ENCODE measurements at regions not wholly inside any gene's neighbourhood (a gene's known extent, or its start where the extent isn't known, plus 50 kb on each side); places are given as distances from the start of the nearest gene placed in this dataset.

DNA sequence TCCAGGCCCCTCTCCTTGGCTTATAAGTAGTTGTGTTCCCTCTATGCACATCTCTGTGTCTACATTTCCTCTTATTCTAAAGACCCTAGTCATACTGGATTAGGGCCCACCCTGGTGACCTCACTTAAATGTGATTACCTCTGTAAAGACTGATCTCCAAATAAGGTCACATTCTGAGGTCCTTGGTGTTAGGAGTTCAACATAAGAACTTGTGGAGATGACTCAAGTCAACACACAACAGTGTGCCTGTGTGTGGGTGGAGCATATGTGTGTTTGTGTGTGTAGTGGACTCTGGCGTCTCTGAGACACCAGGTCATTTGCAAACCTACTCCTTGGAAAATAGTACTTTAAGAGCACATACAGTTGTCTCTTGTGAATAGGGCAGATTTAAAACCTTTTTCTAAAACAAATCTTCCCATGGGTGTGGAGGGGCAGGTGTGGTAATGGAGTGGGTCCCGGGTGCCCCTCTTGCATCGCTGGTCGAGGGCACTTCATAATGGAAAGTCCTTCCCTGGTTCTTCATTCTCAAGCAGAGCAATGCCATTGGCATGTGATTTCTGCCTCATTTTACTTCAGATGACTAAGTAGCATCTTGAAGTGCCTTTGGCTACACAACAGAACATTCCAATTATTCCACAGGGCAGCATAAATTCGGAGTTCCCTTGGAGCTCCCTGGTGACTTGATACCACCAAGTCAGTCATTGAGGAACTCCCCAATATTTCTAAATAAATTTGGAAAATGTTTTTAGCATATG is 84.4 kb downstream of the C9orf152 start:
- 86 to 88% methylated on average over 5 of the region's 5 CpGs for WGBS, 2 donors
- Histone ChIP-seq H3K27me3 (no peaks in the 10 kb centered on the region), H3K4me1 (peaks cover 0 to 56% (median 48%) of the 10 kb centered on the region in 4 donors)

DNA sequence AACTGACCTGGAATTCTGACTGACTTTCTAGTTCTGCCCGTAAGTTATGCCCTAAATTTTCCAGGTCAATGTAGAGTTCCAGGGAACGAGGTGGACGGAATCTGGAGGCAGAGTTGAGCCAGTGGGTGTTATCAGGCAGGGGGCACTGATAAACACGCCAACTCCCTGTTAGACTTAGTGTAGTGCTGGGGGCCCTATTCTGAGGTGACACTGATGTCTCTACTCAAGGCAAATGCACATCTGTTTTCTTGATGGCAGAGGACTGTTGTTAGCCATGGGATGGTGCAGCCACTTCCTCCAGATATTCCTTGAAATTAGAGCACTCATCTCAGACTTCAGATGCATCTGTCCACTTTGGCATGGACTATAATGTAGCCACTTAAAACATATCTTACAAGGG is 83.5 kb downstream of the C9orf152 start:
- no peaks in the 10 kb centered on the region for H3K36me3 ChIP-seq
- no peak for DNase-seq
- H3K4me3 ChIP-seq, result no peak overlapping the region
- peak overlapping the region; percentile 87 to 91 (median 90) for H3K27ac ChIP-seq
- WGBS, 2 donors, result 92 to 93% methylated on average over 4 of the region's 4 CpGs
- H3K4me1 ChIP-seq, result peaks cover 0 to 65% (median 57%) of the 10 kb centered on the region in 4 donors
- no peaks in the 10 kb centered on the region for H3K27me3 ChIP-seq
- intact Hi-C loops (cut with DNase I), result no loop called here
- TF ChIP-seq EP300 (IDR thresholded peaks at IDR 0.05) (no peak), POLR2AphosphoS5 (IDR thresholded peaks at IDR 0.05) (no peak), POLR2A (IDR thresholded peaks at IDR 0.05) (no peak)
- TF ChIP-seq, protein P1, sequence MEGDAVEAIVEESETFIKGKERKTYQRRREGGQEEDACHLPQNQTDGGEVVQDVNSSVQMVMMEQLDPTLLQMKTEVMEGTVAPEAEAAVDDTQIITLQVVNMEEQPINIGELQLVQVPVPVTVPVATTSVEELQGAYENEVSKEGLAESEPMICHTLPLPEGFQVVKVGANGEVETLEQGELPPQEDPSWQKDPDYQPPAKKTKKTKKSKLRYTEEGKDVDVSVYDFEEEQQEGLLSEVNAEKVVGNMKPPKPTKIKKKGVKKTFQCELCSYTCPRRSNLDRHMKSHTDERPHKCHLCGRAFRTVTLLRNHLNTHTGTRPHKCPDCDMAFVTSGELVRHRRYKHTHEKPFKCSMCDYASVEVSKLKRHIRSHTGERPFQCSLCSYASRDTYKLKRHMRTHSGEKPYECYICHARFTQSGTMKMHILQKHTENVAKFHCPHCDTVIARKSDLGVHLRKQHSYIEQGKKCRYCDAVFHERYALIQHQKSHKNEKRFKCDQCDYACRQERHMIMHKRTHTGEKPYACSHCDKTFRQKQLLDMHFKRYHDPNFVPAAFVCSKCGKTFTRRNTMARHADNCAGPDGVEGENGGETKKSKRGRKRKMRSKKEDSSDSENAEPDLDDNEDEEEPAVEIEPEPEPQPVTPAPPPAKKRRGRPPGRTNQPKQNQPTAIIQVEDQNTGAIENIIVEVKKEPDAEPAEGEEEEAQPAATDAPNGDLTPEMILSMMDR (IDR thresholded peaks at IDR 0.05), result no peak
- H3K9me3 ChIP-seq, result no peaks in the 10 kb centered on the region

More for the DNA sequence above, 84.4 kb downstream of the C9orf152 start:
- no peak for DNase-seq
- no peaks in the 10 kb centered on the region for H3K9me3 ChIP-seq
- TF ChIP-seq POLR2AphosphoS5 (IDR thresholded peaks at IDR 0.05), result no peak
- no peak for TF ChIP-seq EP300 (IDR thresholded peaks at IDR 0.05)
- TF ChIP-seq, protein P1 (IDR thresholded peaks at IDR 0.05), result no peak
- no peak for TF ChIP-seq POLR2A (IDR thresholded peaks at IDR 0.05)
- H3K27ac ChIP-seq, result peak overlapping the region; percentile 87 to 91 (median 90)
- no peaks in the 10 kb centered on the region for H3K36me3 ChIP-seq
- no peak overlapping the region for H3K4me3 ChIP-seq
- intact Hi-C loops (cut with DNase I), result no loop called here

DNA sequence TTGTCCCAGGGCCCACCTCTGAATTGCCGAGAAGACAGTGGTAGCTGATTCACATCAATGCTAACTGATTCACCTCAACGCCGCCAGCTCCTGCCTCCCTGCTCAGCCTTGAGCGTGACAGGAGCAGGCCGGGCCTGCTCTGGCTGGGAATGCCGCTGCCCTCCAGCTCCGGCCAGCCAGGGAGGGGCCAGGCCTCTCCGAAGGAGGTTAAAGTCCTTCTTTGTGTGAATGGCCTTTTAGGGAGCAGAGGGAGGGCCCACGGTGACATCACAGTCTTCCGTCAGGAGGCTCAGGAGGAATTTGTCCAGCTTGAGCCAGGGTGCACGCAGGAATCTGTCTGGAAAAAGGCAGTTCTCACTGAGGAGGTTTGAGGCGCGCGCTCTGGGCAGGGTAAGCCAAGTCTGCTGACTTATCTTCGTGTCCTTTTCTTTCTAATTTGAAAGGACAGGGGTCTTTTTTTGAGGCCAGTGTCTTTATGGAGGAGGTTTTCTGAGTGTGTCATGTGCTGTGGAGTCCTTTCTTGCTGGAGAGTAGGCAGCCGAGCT is 82.7 kb downstream of the C9orf152 start:
- DNase-seq, result peak; percentile 97
- Histone ChIP-seq H3K27me3 (no peaks in the 10 kb centered on the region), H3K4me3 (peak overlapping the region; percentile 25 to 47 (median 38)), H3K36me3 (no peaks in the 10 kb centered on the region), H3K9me3 (no peaks in the 10 kb centered on the region), H3K27ac (peak overlapping the region; percentile 87 to 91 (median 90)), H3K4me1 (peaks cover 0 to 74% (median 65%) of the 10 kb centered on the region in 4 donors)
- TF ChIP-seq POLR2AphosphoS5 (IDR thresholded peaks at IDR 0.05), result peak; percentile 86 to 97 (median 90)
- peak in 2 of 4 donors; percentile 61 to 74 for TF ChIP-seq EP300 (IDR thresholded peaks at IDR 0.05)
- TF ChIP-seq, protein P1 (IDR thresholded peaks at IDR 0.05), result no peak
- TF ChIP-seq POLR2A (IDR thresholded peaks at IDR 0.05), result peak in 1 of 2 donors; percentile 64
- WGBS, 2 donors, result 11 to 47% methylated on average over 16 of the region's 16 CpGs
- intact Hi-C loops (cut with DNase I), result loop anchor here (5.0 kb wide), 3 partner anchors 78 to 378 kb away; partner anchors contain the start of gene TXN

DNA sequence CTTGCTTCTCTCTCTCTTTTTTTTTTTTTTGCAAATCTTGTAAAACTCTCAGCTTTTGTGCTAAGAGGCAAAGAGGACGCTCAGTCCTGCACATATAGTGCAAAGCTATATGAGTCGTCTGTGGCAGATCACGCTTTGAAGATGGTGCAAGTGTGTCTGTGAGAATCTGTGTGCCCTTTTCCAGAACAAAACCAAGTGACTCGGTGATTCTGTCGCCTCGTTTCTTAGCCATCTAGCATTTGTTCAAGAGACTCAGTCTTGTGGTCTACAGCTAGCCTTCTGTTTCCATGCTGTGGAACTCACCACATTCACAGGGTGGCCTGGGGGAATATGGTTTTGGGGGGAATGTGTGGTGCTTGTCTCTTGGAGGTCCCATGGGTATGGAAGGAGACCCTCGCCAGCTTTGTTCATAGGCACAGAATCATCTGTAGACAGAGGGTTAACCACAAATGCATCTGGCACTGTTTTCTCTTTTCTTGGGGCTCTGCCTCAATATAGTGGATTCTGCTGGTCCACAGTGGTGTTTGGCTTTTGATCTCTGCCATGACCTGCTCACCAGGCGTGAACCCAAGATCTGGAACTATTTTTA is 82.1 kb downstream of the C9orf152 start:
- peaks cover 0 to 80% (median 71%) of the 10 kb centered on the region in 4 donors for H3K4me1 ChIP-seq
- DNase-seq, result no peak
- H3K9me3 ChIP-seq, result no peaks in the 10 kb centered on the region
- H3K27ac ChIP-seq, result peak overlapping the region; percentile 87 to 91 (median 90)
- TF ChIP-seq POLR2AphosphoS5 (IDR thresholded peaks at IDR 0.05), result no peak
- no peak for TF ChIP-seq EP300 (IDR thresholded peaks at IDR 0.05)
- TF ChIP-seq, protein P1 (IDR thresholded peaks at IDR 0.05), result no peak
- no peak for TF ChIP-seq POLR2A (IDR thresholded peaks at IDR 0.05)
- 37 to 40% methylated on average over 8 of the region's 8 CpGs for WGBS, 2 donors
- H3K36me3 ChIP-seq, result no peaks in the 10 kb centered on the region
- H3K4me3 ChIP-seq, result peak overlapping the region; percentile 25 to 47 (median 38)
- intact Hi-C loops (cut with DNase I), result loop anchor here (5.0 kb wide), 3 partner anchors 79 to 379 kb away; partner anchors contain the start of gene TXN
- no peaks in the 10 kb centered on the region for H3K27me3 ChIP-seq
